Brain microvascular endothelial cell (primary cell): ENCODE measurements at regions not wholly inside any gene's neighbourhood (a gene's known extent, or its start where the extent isn't known, plus 50 kb on each side); places are given as distances from the start of the nearest gene placed in this dataset.

Source experiments
- DNase-seq: peaks from one replicate; pipeline ENCODE4 v3.0.0-alpha.2; 2020
- H3K27ac ChIP-seq: fragments of 250-450 bp; sonication (Bioruptor Pico); 2 replicates; pipeline ENCODE4 v1.5.1; 2020; ENCODE audit warnings: mild to moderate bottlenecking, moderate library complexity
- H3K27me3 ChIP-seq: fragments of 250-450 bp; sonication (Bioruptor Pico); replicated peaks from 2 replicates; pipeline ENCODE4 v1.5.1; 2020; ENCODE audit warnings: mild to moderate bottlenecking
- H3K36me3 ChIP-seq: fragments of 250-450 bp; sonication (Bioruptor Pico); replicated peaks from 2 replicates; pipeline ENCODE4 v1.5.1; 2020; ENCODE audit warnings: mild to moderate bottlenecking
- H3K4me3 ChIP-seq: 2 replicates; pipeline ENCODE4 v1.5.1; 2011; ENCODE audit warnings: low read depth, mild to moderate bottlenecking, control low read depth, low read length, moderate library complexity
- CTCF ChIP-seq: IDR thresholded peaks from 2 replicates; pipeline ENCODE4 v1.5.1; 2011; ENCODE audit warnings: low read depth, mild to moderate bottlenecking, moderate library complexity, low read length, control low read depth, inconsistent platforms; ENCODE audit errors: missing control alignments
- in situ Hi-C: cut with HindIII; loops from 2 replicates; pipeline ENCODE4 v1.10.0; 2017; ENCODE audit warnings: low sequenced_read_pairs, low pct_ligation_motif_present

GRCh38 chr11:128026596-128026995 lies 560.8 kb downstream of the ETS1 start:
- H3K27ac ChIP-seq, result peak overlapping the region; percentile 72
- no peaks in the 10 kb centered on the region for H3K36me3 ChIP-seq
- in situ Hi-C loops, result loop anchor here (25.0 kb wide), 2 partner anchors 136 to 661 kb away; partner anchors contain the start of gene FLI1
- DNase-seq, result peak; percentile 97
- H3K4me3 ChIP-seq, result no peak overlapping the region
- TF ChIP-seq CTCF, result no peak
- H3K27me3 ChIP-seq, result no peaks in the 10 kb centered on the region

DNA sequence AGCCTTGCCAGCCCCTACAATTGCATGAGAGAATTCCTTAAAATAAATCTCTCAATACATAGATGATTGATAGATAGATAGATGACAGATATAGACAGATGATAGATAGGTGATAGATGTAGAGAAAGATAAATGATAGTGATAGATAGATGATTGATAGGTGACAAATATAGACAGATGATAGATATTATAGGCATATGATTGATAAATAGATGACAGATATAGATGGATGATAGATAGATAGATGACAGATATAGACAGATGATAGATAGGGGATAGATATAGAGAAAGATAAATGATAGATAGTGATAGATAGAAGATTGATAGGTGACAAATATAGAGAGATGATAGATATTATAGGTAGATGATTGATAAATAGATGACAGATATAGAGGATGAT lies 564.6 kb downstream of the ETS1 start:
- no peak for TF ChIP-seq CTCF
- Histone ChIP-seq H3K36me3 (no peaks in the 10 kb centered on the region), H3K27ac (no peak overlapping the region), H3K4me3 (no peak overlapping the region), H3K27me3 (no peaks in the 10 kb centered on the region)
- in situ Hi-C loops, result no loop called here
- no peak for DNase-seq

DNA sequence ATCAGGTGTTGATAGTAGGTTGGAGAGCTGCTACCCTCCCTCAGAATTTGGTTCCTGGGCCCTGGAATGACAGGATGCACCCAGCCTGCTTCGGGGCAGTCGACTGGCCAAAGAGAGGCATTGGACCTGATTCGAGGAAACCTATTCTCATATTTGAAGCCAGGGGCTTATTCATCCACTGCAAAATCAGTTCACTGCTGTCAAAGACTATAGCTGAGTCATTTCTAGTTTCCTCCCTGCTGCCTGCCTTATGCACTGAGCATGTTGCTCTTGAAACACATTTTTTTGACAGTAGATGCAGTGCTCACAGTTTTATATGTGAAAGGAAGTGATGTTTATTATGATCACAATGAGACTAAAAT lies 565.4 kb downstream of the ETS1 start:
- no peak for TF ChIP-seq CTCF
- no peaks in the 10 kb centered on the region for H3K36me3 ChIP-seq
- no peak overlapping the region for H3K27ac ChIP-seq
- in situ Hi-C loops, result no loop called here
- no peaks in the 10 kb centered on the region for H3K27me3 ChIP-seq
- peak; percentile 48 for DNase-seq
- no peak overlapping the region for H3K4me3 ChIP-seq

- peak; percentile 60 for TF ChIP-seq CTCF
- in situ Hi-C loops, result no loop called here
- DNase-seq, result no peak
- Histone ChIP-seq H3K4me3 (no peak overlapping the region), H3K36me3 (no peaks in the 10 kb centered on the region), H3K27ac (no peak overlapping the region), H3K27me3 (no peaks in the 10 kb centered on the region)
These were observed 565.9 kb downstream of the ETS1 start for GRCh38 chr11:128021349-128022006.

DNA sequence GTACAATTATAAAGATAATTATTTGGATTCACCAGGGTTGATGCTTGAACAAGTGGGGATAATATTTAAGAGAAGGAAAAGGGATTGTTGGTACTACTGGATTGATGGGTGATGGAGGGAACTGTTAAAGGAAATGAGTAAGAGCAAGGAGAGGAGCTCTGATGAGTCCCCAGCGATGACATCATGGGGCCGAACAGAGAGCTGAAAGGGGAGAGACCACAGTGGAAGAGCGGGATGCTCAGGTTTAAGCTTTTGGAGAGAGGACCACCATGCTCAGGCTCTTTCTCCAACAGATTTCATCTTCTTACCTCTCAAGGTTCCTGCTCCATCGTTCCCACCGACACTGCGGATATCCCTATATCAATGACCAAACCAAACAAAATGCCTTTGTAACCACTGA lies 568.7 kb downstream of the ETS1 start:
- no peak for TF ChIP-seq CTCF
- DNase-seq, result no peak
- Histone ChIP-seq H3K27ac (no peak overlapping the region), H3K4me3 (no peak overlapping the region), H3K27me3 (no peaks in the 10 kb centered on the region), H3K36me3 (no peaks in the 10 kb centered on the region)
- in situ Hi-C loops, result no loop called here

DNA sequence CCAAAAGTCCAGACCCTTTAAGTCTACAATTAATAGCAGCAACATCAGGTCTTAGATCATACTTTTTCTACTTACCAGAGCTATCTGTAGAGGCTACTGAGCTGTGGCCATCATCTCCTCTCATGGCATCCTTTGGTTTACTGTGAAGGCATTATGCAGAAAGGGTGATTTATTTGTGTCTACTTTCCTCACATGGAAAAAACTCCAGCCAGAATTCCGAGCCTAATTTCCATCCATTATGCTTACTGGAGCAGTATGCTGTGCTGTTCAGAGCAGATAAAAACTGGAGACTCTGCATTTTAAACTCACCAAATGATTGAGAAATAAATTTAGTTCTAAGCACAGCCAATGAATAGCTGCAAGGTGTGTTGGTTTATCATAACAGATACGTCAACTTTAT lies 581.8 kb downstream of the ETS1 start:
- Histone ChIP-seq H3K27ac (no peak overlapping the region), H3K27me3 (no peaks in the 10 kb centered on the region), H3K36me3 (no peaks in the 10 kb centered on the region), H3K4me3 (no peak overlapping the region)
- DNase-seq, result no peak
- no peak for TF ChIP-seq CTCF
- in situ Hi-C loops, result no loop called here
